ENCODE measurements at regions not wholly inside any gene's neighbourhood (a gene's known extent, or its start where the extent isn't known, plus 50 kb on each side); places are given as distances from the start of the nearest gene placed in this dataset.

GRCh38 chr15:66628976-66629723 lies 63.4 kb upstream of the LCTL start (continued):
- TF ChIP-seq MNT (conservative IDR thresholded peaks at IDR 0.05) (0 out of 4 replicates have a peak, but pooled peaks of 1 of the 2 experiments have one; percentile 23), LCOR (CRISPR knock-in tag; IDR thresholded peaks at IDR 0.05) (no peak), KLF13 (tag; IDR thresholded peaks at IDR 0.05; ENCODE audit: borderline replicate concordance, low read depth) (no peak), MXD1 (CRISPR knock-in tag; IDR thresholded peaks at IDR 0.05; ENCODE audit: borderline replicate concordance, poor library complexity, severe bottlenecking) (no peak), CEBPZ (IDR thresholded peaks at IDR 0.05; ENCODE audit: borderline replicate concordance, low read depth, low read length) (no peak), ADNP (tag; IDR thresholded peaks at IDR 0.05) (no peak), ZNF212 (CRISPR knock-in tag; IDR thresholded peaks at IDR 0.05) (no peak), MCM2 (IDR thresholded peaks at IDR 0.05; ENCODE audit: low read depth) (no peak), ZNF696 (CRISPR knock-in tag; conservative IDR thresholded peaks at IDR 0.05) (no peak), PATZ1 (CRISPR knock-in tag; IDR thresholded peaks at IDR 0.05; ENCODE audit: borderline replicate concordance) (no peak), ZFX (CRISPR knock-in tag; IDR thresholded peaks at IDR 0.05) (no peak), FOXJ3 (CRISPR knock-in tag; IDR thresholded peaks at IDR 0.05) (no peak), ZSCAN29 (IDR thresholded peaks at IDR 0.05) (no peak), DNMT1 (IDR thresholded peaks at IDR 0.05) (no peak), UBTF (IDR thresholded peaks at IDR 0.05; ENCODE audit: borderline replicate concordance in 1 of 2, low read depth in 2 of 2, low read length in 2 of 2) (no peak), CBX8 (IDR thresholded peaks at IDR 0.05; ENCODE audit: borderline replicate concordance, extremely low read depth, low read depth, low read length, poor library complexity, severe bottlenecking) (no peak), NELFE (IDR thresholded peaks at IDR 0.05; ENCODE audit: insufficient read depth, insufficient read length) (no peak)

Measured in K562 (cell line).